SH-SY5Y (cell line): ENCODE measurements at regions not wholly inside any gene's neighbourhood (a gene's known extent, or its start where the extent isn't known, plus 50 kb on each side); places are given as distances from the start of the nearest gene placed in this dataset.

Source experiments
- GATA2 ChIP-seq: IDR thresholded peaks from 2 replicates; pipeline ENCODE4 v1.6.1; 2011; ENCODE audit warnings: mild to moderate bottlenecking, low read depth, low read length
- GATA3 ChIP-seq: IDR thresholded peaks from 2 replicates; pipeline ENCODE4 v1.6.1; 2011; ENCODE audit warnings: low read depth, mild to moderate bottlenecking, low read length, moderate library complexity

DNA sequence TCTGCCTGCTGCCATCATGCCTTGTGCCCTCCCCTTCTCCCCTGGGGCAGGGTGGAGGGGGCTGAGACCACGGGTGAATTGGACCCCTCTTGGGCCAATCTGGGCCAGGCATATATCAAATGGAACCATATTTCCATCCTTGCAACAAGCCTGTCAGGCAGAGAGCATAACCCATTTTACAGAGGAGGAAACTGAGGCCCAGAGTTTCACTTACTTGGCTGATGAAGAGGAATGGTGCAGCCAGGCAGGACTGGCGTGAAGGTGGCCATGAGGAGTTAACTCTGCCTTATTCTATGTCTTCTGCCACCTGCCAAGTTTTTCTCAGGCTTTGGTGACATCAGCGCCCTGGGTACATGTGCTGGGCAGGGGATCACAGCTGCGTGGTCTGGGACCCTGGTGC, 155.5 kb upstream of the PCBD1 start:
- TF ChIP-seq GATA2 (no peak), GATA3 (no peak)
